ENCODE measurements at regions not wholly inside any gene's neighbourhood (a gene's known extent, or its start where the extent isn't known, plus 50 kb on each side); places are given as distances from the start of the nearest gene placed in this dataset.

- Histone ChIP-seq H3K4me1 (no peaks in the 10 kb centered on the region), H3K4me3 (no peak overlapping the region), H3K27me3 (no peaks in the 10 kb centered on the region), H3K36me3 (no peaks in the 10 kb centered on the region), H3K27ac (no peak overlapping the region), H3K9me3 (peaks cover 3% of the 10 kb centered on the region)
- intact Hi-C loops (cut with DNase I): no loop called here
- ATAC-seq (no peak), DNase-seq (no peak)
- no peak for TF ChIP-seq CTCF (IDR thresholded peaks at IDR 0.05)
Measured at GRCh38 chr18:29653671-29654215, 1388.8 kb downstream of the DSC3 start.

- intact Hi-C loops (cut with DNase I): no loop called here
- no peak overlapping the region for H3K27ac ChIP-seq
- H3K4me3 ChIP-seq: no peak overlapping the region
- TF ChIP-seq CTCF (IDR thresholded peaks at IDR 0.05): no peak
- H3K9me3 ChIP-seq: peaks cover 3% of the 10 kb centered on the region
- DNase-seq (no peak), ATAC-seq (peak; percentile 12)
- H3K4me1 ChIP-seq: no peaks in the 10 kb centered on the region
- no peaks in the 10 kb centered on the region for H3K27me3 ChIP-seq
- H3K36me3 ChIP-seq: no peaks in the 10 kb centered on the region
Measured at GRCh38 chr18:29652797-29653196, 1389.7 kb downstream of the DSC3 start.

GRCh38 chr18:29651122-29651680, 1391.3 kb downstream of the DSC3 start:
- H3K27me3 ChIP-seq: no peaks in the 10 kb centered on the region
- H3K4me1 ChIP-seq: no peaks in the 10 kb centered on the region
- intact Hi-C loops (cut with DNase I): no loop called here

DNA sequence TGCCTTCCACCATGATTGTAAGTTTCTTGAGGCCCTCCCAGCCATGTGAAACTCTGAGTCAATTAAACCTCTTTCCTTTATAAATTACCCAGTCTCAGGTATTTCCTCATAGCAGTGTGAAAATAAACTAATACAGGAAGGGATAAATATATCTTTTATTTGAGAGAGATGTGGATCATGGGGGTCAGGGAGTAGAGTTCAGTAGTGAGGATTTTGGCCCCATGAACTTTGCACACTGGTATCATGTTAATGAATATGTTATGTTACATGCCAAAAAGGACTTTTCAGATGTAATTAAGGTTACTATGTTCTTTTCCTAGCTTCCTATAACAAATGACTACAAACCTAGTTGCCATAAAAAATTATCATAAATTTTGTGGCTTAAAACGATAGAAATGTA, 1393.7 kb downstream of the DSC3 start:
- no peak for TF ChIP-seq CTCF (IDR thresholded peaks at IDR 0.05)
- no peak for ATAC-seq
- no peaks in the 10 kb centered on the region for H3K27me3 ChIP-seq
- H3K36me3 ChIP-seq: no peaks in the 10 kb centered on the region
- no peak overlapping the region for H3K27ac ChIP-seq
- DNase-seq: no peak
- intact Hi-C loops (cut with DNase I): no loop called here
- no peaks in the 10 kb centered on the region for H3K9me3 ChIP-seq
- no peak overlapping the region for H3K4me3 ChIP-seq
- no peaks in the 10 kb centered on the region for H3K4me1 ChIP-seq

More at GRCh38 chr18:29651122-29651680, 1391.3 kb downstream of the DSC3 start:
- H3K36me3 ChIP-seq: no peaks in the 10 kb centered on the region
- H3K4me3 ChIP-seq: no peak overlapping the region
- no peak for DNase-seq
- no peak overlapping the region for H3K27ac ChIP-seq
- no peaks in the 10 kb centered on the region for H3K9me3 ChIP-seq
- no peak for ATAC-seq
- no peak for TF ChIP-seq CTCF (IDR thresholded peaks at IDR 0.05)

- Histone ChIP-seq H3K27ac (no peak overlapping the region), H3K9me3 (no peaks in the 10 kb centered on the region), H3K4me3 (no peak overlapping the region), H3K36me3 (no peaks in the 10 kb centered on the region), H3K4me1 (no peaks in the 10 kb centered on the region), H3K27me3 (no peaks in the 10 kb centered on the region)
- ATAC-seq (no peak), DNase-seq (no peak)
- TF ChIP-seq CTCF (IDR thresholded peaks at IDR 0.05): no peak
- intact Hi-C loops (cut with DNase I): no loop called here
Measured at GRCh38 chr18:29647700-29648099, 1394.8 kb downstream of the DSC3 start.

GRCh38 chr18:29644276-29644675, 1398.3 kb downstream of the DSC3 start:
- H3K4me1 ChIP-seq: no peaks in the 10 kb centered on the region
- H3K4me3 ChIP-seq: no peak overlapping the region
- H3K9me3 ChIP-seq: no peaks in the 10 kb centered on the region
- no peak for ATAC-seq
- no peak for DNase-seq
- H3K27me3 ChIP-seq: no peaks in the 10 kb centered on the region
- no peak for TF ChIP-seq CTCF (IDR thresholded peaks at IDR 0.05)
- H3K36me3 ChIP-seq: no peaks in the 10 kb centered on the region
- H3K27ac ChIP-seq: no peak overlapping the region
- intact Hi-C loops (cut with DNase I): no loop called here

All from upper lobe of right lung (tissue), 1 donor.